Subcutaneous abdominal adipose tissue (tissue), 5 donors: ENCODE measurements at regions not wholly inside any gene's neighbourhood (a gene's known extent, or its start where the extent isn't known, plus 50 kb on each side); places are given as distances from the start of the nearest gene placed in this dataset.

ENCODE experiments used
- H3K27ac ChIP-seq: one replicate; pipeline ENCODE4 v1.7.0; 2013; ENCODE audit warnings: low read depth, mild to moderate bottlenecking, inconsistent platforms, low read length, moderate library complexity
- H3K27me3 ChIP-seq, 5 donors: one replicate each; pipeline ENCODE4 v1.7.0; 2013; ENCODE audit warnings: low read length in 5 of 5, inconsistent platforms in 1 of 5; ENCODE audit not compliant: control insufficient read depth in 5 of 5, insufficient read depth in 4 of 5
- H3K36me3 ChIP-seq, 5 donors: one replicate each; pipeline ENCODE4 v1.7.0; 2013; ENCODE audit warnings: low read length in 5 of 5; ENCODE audit not compliant: control insufficient read depth in 5 of 5, insufficient read depth in 5 of 5
- H3K4me1 ChIP-seq, 5 donors: one replicate each; pipeline ENCODE4 v1.7.0; 2013; ENCODE audit warnings: low read length in 5 of 5, mild to moderate bottlenecking in 3 of 5, moderate library complexity in 1 of 5; ENCODE audit not compliant: control insufficient read depth in 5 of 5, insufficient read depth in 5 of 5
- H3K4me3 ChIP-seq, 5 donors: one replicate each; pipeline ENCODE4 v1.7.0; 2013; ENCODE audit warnings: low read length in 5 of 5, low read depth in 1 of 5
- H3K9ac ChIP-seq, 5 donors: one replicate each; pipeline ENCODE4 v1.7.0; 2013; ENCODE audit warnings: low read length in 5 of 5, mild to moderate bottlenecking in 4 of 5, moderate library complexity in 3 of 5
- H3K9me3 ChIP-seq, 5 donors: one replicate each; pipeline ENCODE4 v1.7.0; 2013; ENCODE audit warnings: low read length in 5 of 5; ENCODE audit not compliant: control insufficient read depth in 5 of 5
- donor health status: healthy.
- donor health status: healthy.
- donor health status: healthy.
- donor health status: healthy.
- donor health status: healthy.

GRCh38 chr17:5866978-5867377 is 203.2 kb upstream of the WSCD1 start:
- Histone ChIP-seq H3K4me3 (no peak overlapping the region), H3K36me3 (no peaks in the 10 kb centered on the region), H3K4me1 (no peaks in the 10 kb centered on the region), H3K27ac (no peak overlapping the region), H3K9me3 (no peaks in the 10 kb centered on the region), H3K9ac (no peak overlapping the region), H3K27me3 (peaks cover 0 to 9% (median 5%) of the 10 kb centered on the region in 5 donors)

GRCh38 chr17:5869041-5869745 is 201.0 kb upstream of the WSCD1 start:
- Histone ChIP-seq H3K9me3 (no peaks in the 10 kb centered on the region), H3K4me3 (no peak overlapping the region), H3K27me3 (peaks cover 0 to 9% (median 4%) of the 10 kb centered on the region in 5 donors), H3K27ac (no peak overlapping the region), H3K4me1 (peaks cover 0 to 7% (median 0%) of the 10 kb centered on the region in 5 donors), H3K9ac (no peak overlapping the region), H3K36me3 (no peaks in the 10 kb centered on the region)

- H3K9ac ChIP-seq: no peak overlapping the region
- peaks cover 0 to 9% (median 4%) of the 10 kb centered on the region in 5 donors for H3K27me3 ChIP-seq
- H3K4me1 ChIP-seq: peaks cover 0 to 8% (median 0%) of the 10 kb centered on the region in 5 donors
- no peaks in the 10 kb centered on the region for H3K9me3 ChIP-seq
- no peak overlapping the region for H3K4me3 ChIP-seq
- H3K36me3 ChIP-seq: no peaks in the 10 kb centered on the region
- H3K27ac ChIP-seq: no peak overlapping the region
These were observed 199.8 kb upstream of the WSCD1 start for GRCh38 chr17:5870231-5870953.

- no peak overlapping the region for H3K4me3 ChIP-seq
These were observed 198.5 kb upstream of the WSCD1 start for GRCh38 chr17:5871666-5872065.

GRCh38 chr17:5872831-5873230 is 197.3 kb upstream of the WSCD1 start:
- peaks cover 0 to 8% (median 0%) of the 10 kb centered on the region in 5 donors for H3K4me1 ChIP-seq
- H3K4me3 ChIP-seq: no peak overlapping the region
- no peak overlapping the region for H3K9ac ChIP-seq
- no peaks in the 10 kb centered on the region for H3K36me3 ChIP-seq
- peaks cover 0 to 11% (median 6%) of the 10 kb centered on the region in 5 donors for H3K27me3 ChIP-seq
- no peak overlapping the region for H3K27ac ChIP-seq
- no peaks in the 10 kb centered on the region for H3K9me3 ChIP-seq

More at GRCh38 chr17:5871666-5872065, 198.5 kb upstream of the WSCD1 start:
- Histone ChIP-seq H3K27ac (no peak overlapping the region), H3K9ac (no peak overlapping the region), H3K36me3 (no peaks in the 10 kb centered on the region), H3K27me3 (peaks cover 0 to 9% (median 5%) of the 10 kb centered on the region in 5 donors), H3K4me1 (peaks cover 0 to 8% (median 0%) of the 10 kb centered on the region in 5 donors), H3K9me3 (no peaks in the 10 kb centered on the region)

- Histone ChIP-seq H3K4me3 (no peak overlapping the region), H3K9me3 (no peaks in the 10 kb centered on the region), H3K9ac (no peak overlapping the region), H3K27me3 (peaks cover 0 to 19% (median 7%) of the 10 kb centered on the region in 5 donors), H3K27ac (no peak overlapping the region), H3K36me3 (no peaks in the 10 kb centered on the region), H3K4me1 (peaks cover 0 to 11% (median 0%) of the 10 kb centered on the region in 5 donors)
These were observed 196.4 kb upstream of the WSCD1 start for GRCh38 chr17:5873781-5874180.

- H3K9ac ChIP-seq: no peak overlapping the region
- H3K27me3 ChIP-seq: peaks cover 0 to 19% (median 4%) of the 10 kb centered on the region in 5 donors
- H3K27ac ChIP-seq: no peak overlapping the region
- H3K36me3 ChIP-seq: no peaks in the 10 kb centered on the region
- H3K4me1 ChIP-seq: peaks cover 0 to 11% (median 0%) of the 10 kb centered on the region in 5 donors
- no peak overlapping the region for H3K4me3 ChIP-seq
- H3K9me3 ChIP-seq: no peaks in the 10 kb centered on the region
These were observed 195.7 kb upstream of the WSCD1 start for GRCh38 chr17:5874486-5874885.

- Histone ChIP-seq H3K36me3 (no peaks in the 10 kb centered on the region), H3K9me3 (no peaks in the 10 kb centered on the region), H3K27me3 (peaks cover 0 to 16% (median 8%) of the 10 kb centered on the region in 5 donors), H3K27ac (no peak overlapping the region), H3K9ac (no peak overlapping the region), H3K4me1 (peaks cover 0 to 11% (median 0%) of the 10 kb centered on the region in 5 donors), H3K4me3 (no peak overlapping the region)
These were observed 192.8 kb upstream of the WSCD1 start for GRCh38 chr17:5877366-5877765.

GRCh38 chr17:5877948-5878347 is 192.2 kb upstream of the WSCD1 start:
- H3K27me3 ChIP-seq: peaks cover 0 to 19% (median 8%) of the 10 kb centered on the region in 5 donors
- H3K36me3 ChIP-seq: no peaks in the 10 kb centered on the region
- H3K9me3 ChIP-seq: no peaks in the 10 kb centered on the region
- H3K9ac ChIP-seq: no peak overlapping the region
- peaks cover 0 to 11% (median 0%) of the 10 kb centered on the region in 5 donors for H3K4me1 ChIP-seq
- no peak overlapping the region for H3K27ac ChIP-seq
- no peak overlapping the region for H3K4me3 ChIP-seq

GRCh38 chr17:5881849-5882248 is 188.3 kb upstream of the WSCD1 start:
- no peaks in the 10 kb centered on the region for H3K9me3 ChIP-seq
- H3K36me3 ChIP-seq: no peaks in the 10 kb centered on the region
- no peak overlapping the region for H3K4me3 ChIP-seq
- no peak overlapping the region for H3K27ac ChIP-seq
- no peak overlapping the region for H3K9ac ChIP-seq
- peaks cover 0 to 20% (median 4%) of the 10 kb centered on the region in 5 donors for H3K27me3 ChIP-seq
- H3K4me1 ChIP-seq: peaks cover 0 to 3% (median 0%) of the 10 kb centered on the region in 5 donors
